ENCODE measurements at regions not wholly inside any gene's neighbourhood (a gene's known extent, or its start where the extent isn't known, plus 50 kb on each side); places are given as distances from the start of the nearest gene placed in this dataset.

- no peaks in the 10 kb centered on the region for H3K79me2 ChIP-seq (ENCODE audit: insufficient read depth, low read length)
- H3K27me3 ChIP-seq (ENCODE audit: insufficient read depth, low read length) = no peaks in the 10 kb centered on the region
- TF ChIP-seq EZH2 (IDR thresholded peaks at IDR 0.05; ENCODE audit: borderline replicate concordance, low read length) = no peak
- TF ChIP-seq, protein P1, sequence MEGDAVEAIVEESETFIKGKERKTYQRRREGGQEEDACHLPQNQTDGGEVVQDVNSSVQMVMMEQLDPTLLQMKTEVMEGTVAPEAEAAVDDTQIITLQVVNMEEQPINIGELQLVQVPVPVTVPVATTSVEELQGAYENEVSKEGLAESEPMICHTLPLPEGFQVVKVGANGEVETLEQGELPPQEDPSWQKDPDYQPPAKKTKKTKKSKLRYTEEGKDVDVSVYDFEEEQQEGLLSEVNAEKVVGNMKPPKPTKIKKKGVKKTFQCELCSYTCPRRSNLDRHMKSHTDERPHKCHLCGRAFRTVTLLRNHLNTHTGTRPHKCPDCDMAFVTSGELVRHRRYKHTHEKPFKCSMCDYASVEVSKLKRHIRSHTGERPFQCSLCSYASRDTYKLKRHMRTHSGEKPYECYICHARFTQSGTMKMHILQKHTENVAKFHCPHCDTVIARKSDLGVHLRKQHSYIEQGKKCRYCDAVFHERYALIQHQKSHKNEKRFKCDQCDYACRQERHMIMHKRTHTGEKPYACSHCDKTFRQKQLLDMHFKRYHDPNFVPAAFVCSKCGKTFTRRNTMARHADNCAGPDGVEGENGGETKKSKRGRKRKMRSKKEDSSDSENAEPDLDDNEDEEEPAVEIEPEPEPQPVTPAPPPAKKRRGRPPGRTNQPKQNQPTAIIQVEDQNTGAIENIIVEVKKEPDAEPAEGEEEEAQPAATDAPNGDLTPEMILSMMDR (IDR thresholded peaks at IDR 0.05; ENCODE audit: low read length) = no peak
- H3K9me2 ChIP-seq (ENCODE audit: low read depth, low read length) = no peaks in the 10 kb centered on the region
- H2AFZ ChIP-seq (ENCODE audit: low read length) = no peak overlapping the region
- no peak overlapping the region for H3K27ac ChIP-seq (ENCODE audit: low read depth, low read length, poor library complexity, severe bottlenecking)
- no peaks in the 10 kb centered on the region for H3K4me1 ChIP-seq (ENCODE audit: insufficient read depth, low read length, severe bottlenecking)
- no peaks in the 10 kb centered on the region for H3F3A ChIP-seq (ENCODE audit: insufficient read depth, low read length)
- H3K36me3 ChIP-seq (ENCODE audit: insufficient read depth, low read length) = no peaks in the 10 kb centered on the region
- H3K4me3 ChIP-seq (ENCODE audit: low read depth, low read length, poor library complexity, severe bottlenecking) = no peak overlapping the region
- H3K4me2 ChIP-seq (ENCODE audit: low read length) = no peak overlapping the region
- H4K20me1 ChIP-seq (ENCODE audit: insufficient read depth, low read length) = no peaks in the 10 kb centered on the region
- no peak overlapping the region for H3K9ac ChIP-seq (ENCODE audit: low read length)
- H3K9me3 ChIP-seq (ENCODE audit: low read length) = no peaks in the 10 kb centered on the region
Observed at GRCh38 chr10:9545073-9545472, 1472.6 kb upstream of the CELF2 start.

DNA sequence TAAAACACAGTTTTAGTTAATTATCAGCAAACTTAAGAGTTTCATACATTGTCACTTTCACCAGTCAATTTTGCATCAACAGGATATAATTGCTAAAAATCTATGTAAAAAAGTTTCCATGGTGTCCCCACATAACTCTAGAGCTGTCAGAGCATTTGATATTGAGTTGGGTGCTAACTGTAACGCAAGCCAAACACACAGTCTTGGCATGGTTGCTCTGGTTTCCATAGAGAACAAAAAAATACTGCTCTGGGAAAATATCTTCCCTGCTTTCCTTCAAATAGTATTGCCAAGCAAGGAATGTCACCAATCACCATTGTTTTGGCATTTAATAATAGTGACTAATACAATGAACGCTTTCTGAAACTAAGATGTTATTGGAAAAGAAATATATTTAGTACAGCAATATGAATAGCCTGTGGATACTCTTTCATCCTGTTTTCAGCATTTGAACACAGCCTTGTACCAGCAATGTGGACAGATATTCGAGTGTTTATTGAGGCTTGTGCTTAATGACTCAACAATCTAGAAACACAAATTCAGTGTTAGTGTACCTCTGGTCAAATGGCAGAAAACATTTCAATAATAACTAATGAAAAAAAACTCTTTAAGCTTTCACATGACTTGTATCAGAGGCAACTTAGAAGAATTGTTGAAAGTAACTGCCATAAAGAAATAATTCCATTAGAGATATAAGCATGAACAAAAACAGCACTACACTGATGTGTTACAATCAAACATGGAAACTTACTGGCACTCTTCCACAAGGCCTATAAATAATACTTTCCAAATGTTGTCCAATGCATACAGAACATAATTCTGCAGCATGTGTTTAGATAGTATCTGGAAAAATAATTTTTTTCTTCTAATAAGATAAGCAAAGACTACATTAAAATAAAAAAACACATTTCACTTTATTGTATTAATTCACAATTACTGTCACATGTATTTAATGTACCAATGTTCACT, 1469.5 kb upstream of the CELF2 start:
- Histone ChIP-seq H3K27me3 (ENCODE audit: insufficient read depth, low read length) (no peaks in the 10 kb centered on the region), H2AFZ (ENCODE audit: low read length) (no peak overlapping the region), H3F3A (ENCODE audit: insufficient read depth, low read length) (no peaks in the 10 kb centered on the region), H4K20me1 (ENCODE audit: insufficient read depth, low read length) (no peaks in the 10 kb centered on the region), H3K79me2 (ENCODE audit: insufficient read depth, low read length) (no peaks in the 10 kb centered on the region), H3K9ac (ENCODE audit: low read length) (no peak overlapping the region), H3K4me3 (ENCODE audit: low read depth, low read length, poor library complexity, severe bottlenecking) (no peak overlapping the region), H3K9me2 (ENCODE audit: low read depth, low read length) (no peaks in the 10 kb centered on the region), H3K9me3 (ENCODE audit: low read length) (no peaks in the 10 kb centered on the region), H3K4me2 (ENCODE audit: low read length) (no peak overlapping the region), H3K36me3 (ENCODE audit: insufficient read depth, low read length) (no peaks in the 10 kb centered on the region), H3K4me1 (ENCODE audit: insufficient read depth, low read length, severe bottlenecking) (no peaks in the 10 kb centered on the region), H3K27ac (ENCODE audit: low read depth, low read length, poor library complexity, severe bottlenecking) (no peak overlapping the region)
- TF ChIP-seq, protein P1 (IDR thresholded peaks at IDR 0.05; ENCODE audit: low read length) = no peak
- TF ChIP-seq EZH2 (IDR thresholded peaks at IDR 0.05; ENCODE audit: borderline replicate concordance, low read length) = no peak

GRCh38 chr10:9550810-9551209, 1466.9 kb upstream of the CELF2 start:
- no peaks in the 10 kb centered on the region for H4K20me1 ChIP-seq (ENCODE audit: insufficient read depth, low read length)
- H3K27me3 ChIP-seq (ENCODE audit: insufficient read depth, low read length) = no peaks in the 10 kb centered on the region
- no peaks in the 10 kb centered on the region for H3K36me3 ChIP-seq (ENCODE audit: insufficient read depth, low read length)
- no peak overlapping the region for H2AFZ ChIP-seq (ENCODE audit: low read length)
- no peak overlapping the region for H3K9ac ChIP-seq (ENCODE audit: low read length)
- H3K4me3 ChIP-seq (ENCODE audit: low read depth, low read length, poor library complexity, severe bottlenecking) = no peak overlapping the region
- H3K4me1 ChIP-seq (ENCODE audit: insufficient read depth, low read length, severe bottlenecking) = no peaks in the 10 kb centered on the region
- TF ChIP-seq, protein P1 (IDR thresholded peaks at IDR 0.05; ENCODE audit: low read length) = no peak
- TF ChIP-seq EZH2 (IDR thresholded peaks at IDR 0.05; ENCODE audit: borderline replicate concordance, low read length) = no peak
- H3K79me2 ChIP-seq (ENCODE audit: insufficient read depth, low read length) = no peaks in the 10 kb centered on the region
- no peak overlapping the region for H3K4me2 ChIP-seq (ENCODE audit: low read length)
- H3F3A ChIP-seq (ENCODE audit: insufficient read depth, low read length) = no peaks in the 10 kb centered on the region
- H3K9me3 ChIP-seq (ENCODE audit: low read length) = no peaks in the 10 kb centered on the region
- H3K27ac ChIP-seq (ENCODE audit: low read depth, low read length, poor library complexity, severe bottlenecking) = no peak overlapping the region
- H3K9me2 ChIP-seq (ENCODE audit: low read depth, low read length) = no peaks in the 10 kb centered on the region
